ENCODE measurements at regions not wholly inside any gene's neighbourhood (a gene's known extent, or its start where the extent isn't known, plus 50 kb on each side); places are given as distances from the start of the nearest gene placed in this dataset.

GRCh38 chr3:144638009-144638408, 666.4 kb downstream of the DIPK2A start:
- intact Hi-C loops (cut with DNase I): no loop called here
- H3K27ac ChIP-seq: no peak overlapping the region
- no peaks in the 10 kb centered on the region for H3K27me3 ChIP-seq
- no peak for DNase-seq
- no peak overlapping the region for H3K4me3 ChIP-seq
- no peaks in the 10 kb centered on the region for H3K36me3 ChIP-seq
- no peaks in the 10 kb centered on the region for H3K4me1 ChIP-seq
- TF ChIP-seq POLR2AphosphoS5 (IDR thresholded peaks at IDR 0.05): no peak
- TF ChIP-seq EP300 (IDR thresholded peaks at IDR 0.05): no peak
- no peak for TF ChIP-seq CTCF (IDR thresholded peaks at IDR 0.05)
- no peak for TF ChIP-seq POLR2A (IDR thresholded peaks at IDR 0.05)
- no peaks in the 10 kb centered on the region for H3K9me3 ChIP-seq

GRCh38 chr3:144643771-144644198, 672.2 kb downstream of the DIPK2A start:
- no peaks in the 10 kb centered on the region for H3K36me3 ChIP-seq
- no peaks in the 10 kb centered on the region for H3K27me3 ChIP-seq
- TF ChIP-seq EP300 (IDR thresholded peaks at IDR 0.05) (no peak), POLR2AphosphoS5 (IDR thresholded peaks at IDR 0.05) (no peak), POLR2A (IDR thresholded peaks at IDR 0.05) (no peak), CTCF (IDR thresholded peaks at IDR 0.05) (no peak)
- intact Hi-C loops (cut with DNase I): no loop called here
- no peaks in the 10 kb centered on the region for H3K9me3 ChIP-seq
- 67 to 76% methylated on average over 3 of the region's 3 CpGs for WGBS, 2 donors
- DNase-seq: no peak
- H3K4me1 ChIP-seq: peaks cover 0 to 5% (median 0%) of the 10 kb centered on the region in 4 donors
- H3K27ac ChIP-seq: no peak overlapping the region
- H3K4me3 ChIP-seq: no peak overlapping the region

GRCh38 chr3:144645300-144645699, 673.7 kb downstream of the DIPK2A start:
- no peak for TF ChIP-seq CTCF (IDR thresholded peaks at IDR 0.05)
- no peak for TF ChIP-seq EP300 (IDR thresholded peaks at IDR 0.05)
- TF ChIP-seq POLR2A (IDR thresholded peaks at IDR 0.05): no peak
- no peak for TF ChIP-seq POLR2AphosphoS5 (IDR thresholded peaks at IDR 0.05)
- no peak for DNase-seq
- Histone ChIP-seq H3K27ac (no peak overlapping the region), H3K27me3 (no peaks in the 10 kb centered on the region), H3K4me3 (no peak overlapping the region), H3K4me1 (peaks cover 0 to 5% (median 0%) of the 10 kb centered on the region in 4 donors), H3K36me3 (no peaks in the 10 kb centered on the region), H3K9me3 (no peaks in the 10 kb centered on the region)
- WGBS, 2 donors: 79 to 85% methylated on average over 1 of the region's 1 CpG
- intact Hi-C loops (cut with DNase I): no loop called here

GRCh38 chr3:144650380-144650779, 678.8 kb downstream of the DIPK2A start:
- intact Hi-C loops (cut with DNase I): no loop called here
- Histone ChIP-seq H3K9me3 (no peaks in the 10 kb centered on the region), H3K4me3 (no peak overlapping the region), H3K27ac (no peak overlapping the region), H3K36me3 (no peaks in the 10 kb centered on the region), H3K27me3 (no peaks in the 10 kb centered on the region), H3K4me1 (no peaks in the 10 kb centered on the region)
- 94 to 95% methylated on average over 5 of the region's 5 CpGs for WGBS, 2 donors
- TF ChIP-seq POLR2A (IDR thresholded peaks at IDR 0.05) (no peak), EP300 (IDR thresholded peaks at IDR 0.05) (no peak), POLR2AphosphoS5 (IDR thresholded peaks at IDR 0.05) (no peak), CTCF (IDR thresholded peaks at IDR 0.05) (no peak)
- DNase-seq: no peak

- 85 to 88% methylated on average over 2 of the region's 2 CpGs for WGBS, 2 donors
- H3K36me3 ChIP-seq: no peaks in the 10 kb centered on the region
- intact Hi-C loops (cut with DNase I): no loop called here
- H3K4me1 ChIP-seq: no peaks in the 10 kb centered on the region
- no peak overlapping the region for H3K27ac ChIP-seq
- TF ChIP-seq POLR2AphosphoS5 (IDR thresholded peaks at IDR 0.05): no peak
- no peak for TF ChIP-seq CTCF (IDR thresholded peaks at IDR 0.05)
- no peak for TF ChIP-seq EP300 (IDR thresholded peaks at IDR 0.05)
- no peak for TF ChIP-seq POLR2A (IDR thresholded peaks at IDR 0.05)
- H3K9me3 ChIP-seq: no peaks in the 10 kb centered on the region
- no peaks in the 10 kb centered on the region for H3K27me3 ChIP-seq
- no peak overlapping the region for H3K4me3 ChIP-seq
- DNase-seq: no peak
Measured at GRCh38 chr3:144652573-144652972, 681.0 kb downstream of the DIPK2A start.

All from sigmoid colon (tissue), 6 donors.